Epidermal melanocyte (primary cell): ENCODE measurements at regions not wholly inside any gene's neighbourhood (a gene's known extent, or its start where the extent isn't known, plus 50 kb on each side); places are given as distances from the start of the nearest gene placed in this dataset.

Source experiments
- DNase-seq: peaks from one replicate; pipeline ENCODE4 v3.0.0; 2011; ENCODE audit warnings: low spot score; ENCODE audit not compliant: insufficient read length

DNA sequence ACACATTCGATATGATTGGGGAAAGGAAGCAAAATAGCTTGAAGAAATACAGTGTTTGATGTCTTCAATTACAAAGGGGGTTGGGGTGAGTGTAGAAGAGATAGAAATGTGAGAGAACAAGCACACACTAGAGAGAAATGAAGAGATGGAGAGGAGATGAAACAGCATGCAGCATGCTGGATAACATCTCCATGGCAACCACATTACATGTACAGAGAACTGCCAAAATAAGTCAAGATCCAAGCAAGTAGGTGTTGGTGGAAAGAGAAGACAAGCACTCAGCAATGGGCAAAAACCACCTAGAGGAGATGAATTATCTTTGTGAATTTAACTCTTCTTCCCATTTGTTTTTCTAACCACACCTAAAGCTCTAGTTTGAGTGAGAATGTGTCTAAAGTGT lies 289.8 kb downstream of the GRIN2B start:
- DNase-seq = no peak

DNA sequence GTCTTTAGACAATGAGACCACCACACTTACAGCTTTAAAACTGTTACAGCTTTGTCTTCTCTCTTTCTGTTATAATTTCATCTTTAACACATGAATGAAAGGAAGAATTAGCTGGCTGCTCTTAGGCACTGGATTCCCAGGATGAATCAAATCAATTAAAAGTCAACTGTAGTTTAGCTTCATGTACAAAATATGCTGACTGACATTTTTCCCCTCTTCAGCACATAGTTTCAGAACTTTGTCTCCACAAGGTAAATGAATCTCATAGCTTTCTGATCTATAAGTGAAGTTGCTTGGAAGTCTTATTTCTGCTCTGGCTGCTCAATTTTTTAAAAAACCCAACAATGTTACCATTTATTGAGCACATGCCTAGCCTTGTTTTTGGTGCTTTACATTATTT lies 293.8 kb downstream of the GRIN2B start:
- DNase-seq = no peak

DNA sequence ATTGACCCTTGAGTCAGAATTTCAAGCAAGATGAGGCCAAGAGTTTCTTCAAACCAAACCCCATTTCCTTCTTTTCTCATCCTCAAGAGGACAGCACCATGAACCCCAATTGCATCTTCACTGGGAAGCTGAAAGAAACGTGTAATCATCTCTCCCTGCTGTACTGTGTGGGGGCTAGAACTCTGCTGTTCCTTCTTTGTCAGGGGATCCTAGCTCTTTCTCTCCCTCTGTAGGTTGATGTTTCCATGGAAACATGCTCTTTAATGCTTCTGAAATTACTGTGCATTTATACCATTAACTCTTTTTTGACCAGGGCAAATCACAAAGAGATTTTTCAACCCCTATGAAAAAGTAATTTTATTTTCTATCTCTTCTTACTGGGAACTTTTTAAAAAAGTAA lies 295.1 kb downstream of the GRIN2B start:
- no peak for DNase-seq

DNA sequence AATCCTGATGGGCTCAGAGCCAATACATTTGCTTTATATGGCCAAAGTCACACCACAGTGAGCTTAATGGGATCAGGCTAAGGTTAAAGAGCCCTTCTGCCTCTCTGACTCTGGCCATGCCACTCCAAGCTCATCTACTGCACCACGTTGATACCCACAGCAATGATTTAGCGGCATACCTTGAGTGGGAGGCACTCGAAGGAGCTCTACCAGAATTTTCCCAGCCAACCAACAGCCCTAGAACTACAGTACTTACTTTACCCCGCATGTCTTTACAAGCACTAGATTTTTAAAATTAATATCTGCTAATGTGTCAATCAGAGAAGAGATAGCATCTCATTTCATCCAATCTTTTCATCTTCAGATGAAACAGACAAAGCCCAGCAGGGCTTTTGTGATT lies 300.5 kb downstream of the GRIN2B start:
- no peak for DNase-seq

DNA sequence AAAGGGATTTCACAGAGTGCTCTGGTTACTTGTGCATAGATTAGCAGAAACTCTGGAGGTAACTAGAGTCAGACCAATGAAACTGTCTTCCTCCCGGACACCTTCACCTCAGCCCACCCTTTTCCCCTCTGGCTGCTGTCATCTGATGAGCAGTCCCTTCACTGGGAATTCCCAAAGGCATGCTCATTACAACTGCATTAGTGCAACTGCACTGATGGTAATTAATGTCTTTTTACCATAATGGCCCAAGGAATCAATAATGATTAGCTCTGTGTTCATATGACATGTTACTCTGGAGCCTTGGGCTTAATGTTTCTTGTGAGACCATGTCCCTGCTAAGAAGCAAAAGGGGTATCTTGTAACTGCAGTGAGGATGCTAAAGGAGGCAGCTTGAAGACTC lies 304.5 kb downstream of the GRIN2B start:
- no peak for DNase-seq

DNA sequence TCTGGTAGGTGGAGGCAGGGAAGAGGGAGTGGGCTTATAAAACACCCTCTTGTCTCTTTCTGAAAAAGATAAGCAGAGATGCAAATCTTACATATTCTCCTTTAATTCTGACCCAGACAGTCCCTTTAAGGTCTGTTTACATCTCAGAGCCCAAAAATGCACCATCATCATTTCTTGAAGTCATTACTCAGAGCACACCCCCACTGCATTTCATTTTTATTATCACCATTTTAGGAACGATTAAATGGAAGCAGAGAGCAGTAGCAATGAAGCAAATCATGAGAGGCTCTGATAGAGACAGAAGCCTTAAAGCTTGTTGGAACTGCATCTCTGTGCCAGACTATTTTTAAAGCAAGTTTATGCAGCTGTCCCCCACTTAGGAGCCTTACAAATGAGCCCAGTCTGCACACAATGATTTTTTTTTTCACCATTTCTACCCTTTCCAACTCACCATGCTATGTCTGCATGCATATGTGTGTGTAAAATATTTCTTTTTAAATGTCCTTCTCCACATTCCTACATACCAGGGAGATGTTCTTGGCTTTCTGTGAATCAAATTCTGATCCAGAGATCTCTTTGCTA lies 311.0 kb downstream of the GRIN2B start:
- no peak for DNase-seq

DNA sequence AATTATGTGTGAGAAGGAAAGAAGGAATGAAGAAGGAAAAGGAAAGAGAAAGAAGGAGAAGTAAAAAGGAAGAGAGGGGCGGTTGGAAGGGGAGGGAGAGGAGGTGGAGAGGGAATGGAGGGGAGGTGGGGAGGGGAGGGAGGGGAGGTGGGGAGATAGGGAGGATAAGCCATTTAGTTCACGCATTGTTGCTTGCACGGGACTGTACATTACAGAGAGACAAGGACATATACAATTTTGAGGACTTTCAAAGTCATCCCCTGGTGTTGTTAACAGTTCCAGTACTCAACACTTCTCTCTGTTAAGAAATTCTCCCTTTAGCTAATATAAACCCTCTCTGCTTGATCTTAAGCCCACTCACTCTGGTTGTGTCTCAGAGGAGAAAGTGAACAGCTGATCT lies 312.5 kb downstream of the GRIN2B start:
- DNase-seq = no peak

DNA sequence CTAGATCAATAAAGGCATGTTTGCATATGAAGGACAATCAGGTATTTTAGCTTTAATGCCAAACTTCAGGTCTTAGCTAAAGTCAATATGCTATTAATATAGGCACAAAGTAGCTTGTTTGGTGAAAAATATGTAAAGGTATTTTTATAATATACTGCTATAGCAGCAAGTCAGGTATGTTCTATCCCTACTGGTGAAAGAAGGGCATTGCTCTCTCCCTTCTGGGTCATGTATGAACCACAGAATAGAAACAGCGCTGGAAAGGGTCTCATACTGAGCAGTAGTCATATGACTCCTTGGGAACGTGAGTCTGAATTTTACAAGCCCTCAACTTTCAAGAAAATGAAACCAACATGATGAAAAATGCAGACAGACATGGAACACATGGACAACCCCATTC lies 314.6 kb downstream of the GRIN2B start:
- no peak for DNase-seq

DNA sequence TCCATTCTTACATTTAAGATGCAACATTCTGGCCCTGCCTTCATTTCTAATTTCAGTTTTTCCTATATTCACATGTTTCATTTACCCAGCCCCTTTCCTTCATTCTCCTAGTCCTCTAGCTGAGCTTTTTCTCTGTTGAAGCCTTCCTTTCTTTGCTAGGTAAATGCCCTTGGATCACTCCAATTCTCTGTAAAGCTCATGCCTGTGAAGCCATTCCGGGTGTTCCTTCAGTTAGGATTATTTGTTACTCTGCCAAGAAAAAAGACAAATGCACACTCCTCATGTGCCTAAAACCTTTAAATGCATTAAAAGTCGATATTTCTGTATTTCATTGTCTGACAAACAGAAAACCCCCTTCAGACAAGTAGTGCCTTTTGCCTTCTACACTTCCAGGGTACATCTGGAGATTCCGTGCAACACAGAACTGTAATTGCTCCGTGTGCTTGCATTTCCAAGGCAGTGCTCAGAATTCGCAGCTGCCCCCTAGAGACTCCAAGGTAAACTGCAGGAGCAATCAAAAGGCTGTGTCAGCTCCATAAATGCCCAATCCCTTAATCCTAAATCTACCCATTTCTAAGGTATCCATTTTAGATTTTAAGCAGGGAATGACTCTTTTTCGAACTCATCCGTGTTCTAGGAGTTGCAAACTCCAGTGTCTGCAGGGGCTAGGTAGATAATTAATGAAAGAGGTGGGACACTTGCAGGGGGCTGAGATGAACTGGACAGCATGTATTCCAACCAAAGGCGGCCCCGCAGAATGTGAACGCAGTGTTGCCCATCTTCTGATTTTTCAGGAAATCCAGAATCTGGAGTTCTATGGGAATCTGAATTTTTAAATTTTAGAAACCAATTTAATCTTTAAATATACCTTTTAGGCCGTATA lies 320.2 kb downstream of the GRIN2B start:
- peak; percentile 51 for DNase-seq

DNA sequence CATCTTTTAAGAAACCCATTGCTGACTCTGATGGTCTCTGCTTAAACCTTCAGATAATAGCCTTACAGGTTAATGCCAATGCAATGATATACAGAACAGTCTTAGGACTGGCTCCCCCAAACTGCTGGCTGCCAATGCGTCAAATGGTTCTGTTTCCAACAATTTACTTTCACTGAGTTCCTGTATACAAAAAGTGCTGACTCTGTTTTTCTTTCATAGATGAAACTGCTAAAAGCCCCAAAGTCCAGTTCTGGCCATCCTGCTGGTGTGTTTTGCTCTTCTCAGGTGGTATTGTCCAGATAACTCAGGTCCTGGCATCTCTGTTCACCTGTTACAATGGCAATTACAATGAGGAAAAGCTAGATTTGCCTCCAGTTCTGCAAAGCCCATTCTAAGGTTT lies 326.9 kb downstream of the GRIN2B start:
- no peak for DNase-seq

DNA sequence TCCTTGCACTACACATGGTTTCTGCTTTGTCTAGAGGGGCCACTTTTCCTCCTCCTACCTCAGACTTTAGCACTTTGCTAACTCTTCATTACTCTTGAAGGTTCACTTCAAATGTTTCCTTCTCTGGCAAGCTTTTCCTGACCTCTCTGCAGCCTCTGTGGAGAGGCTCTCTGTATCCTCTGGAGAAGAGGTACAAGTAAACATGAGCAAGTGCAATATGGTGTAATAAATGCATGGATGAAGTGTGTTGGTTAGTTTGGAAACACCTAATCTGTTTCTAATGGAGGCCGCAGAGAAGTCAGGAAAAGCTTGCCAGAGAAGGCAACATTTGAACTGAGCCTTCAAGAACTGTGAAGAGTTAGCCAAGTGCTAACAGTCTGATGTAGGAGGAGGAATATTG lies 329.3 kb downstream of the GRIN2B start:
- DNase-seq = no peak

DNA sequence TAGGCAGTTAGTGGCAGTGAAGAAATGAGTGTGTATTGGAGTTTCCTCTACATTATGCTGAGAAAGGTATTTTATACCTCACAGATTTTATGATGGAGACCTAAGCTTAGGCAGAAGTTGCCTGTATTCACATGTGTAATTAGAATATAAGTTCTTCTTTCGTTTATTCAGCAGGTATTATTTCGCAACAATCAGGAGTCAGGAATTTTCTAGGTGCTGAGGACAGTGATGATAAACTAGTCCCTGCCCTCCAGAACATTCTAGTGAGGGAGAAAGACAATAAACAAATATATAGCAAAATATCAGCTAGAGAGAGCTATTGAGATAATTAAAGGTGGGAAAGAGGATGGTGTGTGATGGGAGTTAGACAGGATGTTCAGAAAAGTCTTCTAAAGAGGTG lies 345.7 kb downstream of the GRIN2B start:
- no peak for DNase-seq

DNA sequence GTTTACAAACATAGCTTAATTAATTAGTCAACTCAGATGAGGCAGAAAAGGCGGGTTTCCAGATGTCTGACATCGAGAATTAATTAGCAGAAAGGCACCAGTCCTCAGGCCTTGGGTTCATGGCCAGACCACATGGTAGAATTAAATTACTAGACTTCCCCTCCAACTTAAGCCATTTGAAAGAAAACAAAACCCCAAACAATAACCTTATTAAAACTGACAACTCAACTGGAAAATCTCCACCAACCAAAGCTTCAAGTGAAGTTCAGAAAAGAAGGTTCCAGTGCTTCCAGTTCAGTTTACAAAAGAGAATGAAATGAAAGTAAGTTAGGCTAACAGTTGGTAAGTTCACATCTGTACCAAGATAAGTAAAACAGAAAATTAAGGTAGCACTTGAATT lies 349.5 kb downstream of the GRIN2B start:
- DNase-seq = no peak

DNA sequence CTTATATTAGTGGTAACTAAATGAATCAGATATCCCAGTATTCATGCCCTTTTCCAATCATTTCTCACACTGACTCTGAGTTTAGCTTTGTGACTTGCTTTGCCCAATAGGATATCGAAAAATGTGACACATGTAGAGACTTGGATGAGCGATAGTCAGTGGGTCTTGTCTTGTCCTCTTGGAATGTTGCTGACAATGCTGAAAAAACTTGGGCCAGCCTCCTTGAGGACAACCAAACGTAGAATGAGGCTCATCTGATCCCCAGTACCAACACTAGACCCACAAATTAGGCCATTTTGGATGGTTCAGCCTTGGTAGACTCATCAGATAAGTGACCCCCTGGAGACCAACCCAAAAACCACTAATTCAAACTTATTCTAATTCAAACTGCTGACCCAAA lies 351.0 kb downstream of the GRIN2B start:
- no peak for DNase-seq

DNA sequence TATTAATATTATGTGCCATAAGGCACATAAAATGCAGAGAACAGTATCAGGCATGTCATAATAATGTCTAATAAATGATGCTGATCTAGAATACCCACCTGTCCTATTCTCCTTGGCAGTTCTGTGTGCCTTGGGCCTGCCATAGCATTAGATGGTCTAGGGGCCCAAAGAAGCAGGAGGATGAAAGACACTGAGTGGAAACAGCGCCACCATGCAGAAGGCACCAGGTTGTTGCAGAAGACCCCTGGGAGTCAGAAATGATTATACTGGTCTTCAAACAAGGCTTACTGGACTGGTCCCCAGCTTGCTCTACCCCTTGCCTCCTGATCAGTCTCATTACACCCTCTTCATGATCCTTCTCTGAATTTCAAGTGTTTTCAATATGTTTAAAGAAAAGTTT lies 353.3 kb downstream of the GRIN2B start:
- DNase-seq = no peak

DNA sequence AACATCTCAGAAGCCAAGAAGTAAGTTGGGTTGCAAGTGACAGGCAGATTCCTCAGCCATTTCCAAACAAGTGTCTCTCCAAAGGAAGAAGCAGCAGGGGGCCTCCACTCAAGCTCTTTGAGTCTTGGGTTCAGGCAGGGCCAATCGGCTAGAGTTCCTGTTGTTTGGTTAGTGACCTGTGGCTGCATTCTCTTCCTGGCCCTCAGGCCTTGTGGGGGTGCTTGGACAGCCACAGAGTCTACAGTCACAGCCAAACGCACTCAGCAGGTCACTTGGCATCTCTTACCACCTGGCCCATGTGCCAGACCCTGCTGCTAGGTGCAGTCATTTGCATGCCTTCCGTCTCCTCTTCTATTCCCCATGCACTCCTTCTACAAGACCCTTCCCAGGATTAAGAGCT lies 353.9 kb downstream of the GRIN2B start:
- no peak for DNase-seq

DNA sequence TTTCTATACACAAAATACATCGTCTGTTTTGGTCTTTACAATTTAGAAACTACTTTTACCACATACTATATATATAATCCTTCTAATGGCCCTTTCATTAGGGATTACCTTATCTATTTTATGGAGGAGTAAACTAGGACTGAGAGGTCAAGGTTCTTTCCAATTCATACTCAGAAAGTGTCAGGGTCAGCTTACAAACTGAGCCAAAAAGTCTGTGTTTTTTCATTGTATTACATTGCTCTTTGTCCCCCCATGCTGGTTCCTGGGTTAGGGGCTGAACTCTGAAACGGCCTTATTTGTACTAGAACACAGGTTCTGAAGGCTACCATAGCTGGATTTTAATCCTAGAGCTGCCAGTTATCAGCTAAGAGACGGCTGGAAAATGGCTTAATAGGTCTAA lies 368.1 kb downstream of the GRIN2B start:
- DNase-seq = no peak

DNA sequence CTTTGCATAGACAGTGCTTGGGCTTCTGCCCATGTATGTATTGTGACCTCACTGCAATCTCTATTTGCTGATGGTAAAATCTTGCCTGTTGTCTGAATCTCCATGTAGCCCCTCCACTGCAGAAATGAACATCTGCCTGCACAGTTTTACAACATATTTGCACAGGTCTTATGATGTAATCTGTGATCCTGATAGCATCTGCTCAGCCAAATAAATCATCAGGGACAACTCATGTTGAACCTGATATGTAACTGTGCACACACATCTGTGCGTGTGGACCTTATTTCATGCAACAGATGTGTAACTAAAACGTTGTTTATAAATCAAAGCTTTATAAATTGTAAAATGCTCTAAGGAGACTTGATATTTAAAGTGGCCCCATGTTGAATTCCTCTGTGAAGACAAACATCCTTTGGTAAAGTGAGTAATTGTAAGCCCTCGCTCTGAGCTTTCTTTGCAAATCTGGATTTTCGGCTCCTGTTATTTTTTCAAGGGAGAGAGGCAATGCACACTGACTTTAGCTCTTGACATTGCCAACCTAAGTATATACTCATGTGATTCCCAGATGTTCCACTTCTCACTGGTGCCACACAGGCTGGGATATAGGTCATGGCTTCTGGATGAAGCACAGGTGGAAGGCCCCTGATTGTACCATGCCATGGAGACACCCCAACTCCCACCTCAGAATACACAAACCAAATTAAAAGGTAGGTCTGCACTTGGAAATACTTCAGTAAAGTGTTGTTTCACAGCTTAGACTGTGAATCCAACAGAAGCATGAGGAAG lies 371.3 kb downstream of the GRIN2B start:
- DNase-seq = no peak

DNA sequence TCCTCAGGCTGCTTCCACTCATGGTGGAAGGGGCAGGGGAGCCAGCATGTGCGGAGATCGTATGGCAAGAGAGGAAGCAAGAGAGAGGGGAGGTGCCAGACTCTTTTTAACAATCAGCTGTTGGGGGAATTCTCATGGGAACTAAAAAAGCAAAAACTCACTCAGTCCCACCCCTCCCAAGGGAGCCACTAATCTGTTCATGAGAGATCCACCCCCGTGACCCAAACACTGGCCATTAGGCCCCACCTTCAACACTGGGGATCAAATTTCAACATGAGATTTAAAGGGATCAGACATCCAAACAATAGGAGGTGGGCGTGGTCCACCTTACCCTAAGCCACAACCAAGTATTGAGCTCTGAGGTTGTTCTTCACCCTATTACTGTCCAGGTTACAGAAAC lies 375.1 kb downstream of the GRIN2B start:
- DNase-seq = no peak

DNA sequence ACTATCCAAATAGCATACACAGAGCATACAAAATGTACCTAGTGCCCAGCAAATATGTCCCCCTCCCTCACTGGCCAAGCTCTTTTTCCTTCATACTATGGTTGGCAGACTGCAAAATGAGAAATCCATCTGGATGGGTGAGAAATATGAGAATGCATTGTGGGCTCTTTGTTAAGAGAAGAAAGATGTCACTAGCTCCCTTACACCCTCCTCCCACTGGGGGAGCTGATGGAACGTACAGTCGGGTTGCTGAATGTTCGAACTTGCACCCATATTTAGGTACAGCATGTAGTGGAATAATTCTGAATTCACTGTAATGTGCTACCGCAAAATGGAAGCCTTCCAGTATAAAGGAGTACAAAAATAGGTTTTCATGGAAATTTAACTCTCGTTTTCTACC lies 377.4 kb downstream of the GRIN2B start:
- no peak for DNase-seq

DNA sequence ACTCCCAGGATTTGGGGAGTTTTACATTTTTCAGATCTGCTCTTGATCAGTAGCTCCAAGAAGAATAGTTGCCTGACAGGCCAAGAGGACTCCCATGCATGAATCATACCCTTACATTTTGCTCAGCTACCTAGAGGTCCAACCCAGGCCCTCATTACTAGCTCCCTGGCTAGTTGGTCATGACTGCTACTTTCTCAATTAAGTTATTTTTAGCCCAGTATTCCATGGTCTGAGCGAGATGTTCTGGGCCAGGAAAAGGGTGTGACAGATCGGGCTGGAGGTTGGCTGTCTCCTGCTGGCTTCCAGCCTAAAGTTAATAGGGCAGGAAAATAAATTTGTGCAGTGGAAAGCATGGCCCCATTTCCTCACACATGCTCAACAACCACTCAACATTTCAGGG lies 379.2 kb downstream of the GRIN2B start:
- DNase-seq = no peak

DNA sequence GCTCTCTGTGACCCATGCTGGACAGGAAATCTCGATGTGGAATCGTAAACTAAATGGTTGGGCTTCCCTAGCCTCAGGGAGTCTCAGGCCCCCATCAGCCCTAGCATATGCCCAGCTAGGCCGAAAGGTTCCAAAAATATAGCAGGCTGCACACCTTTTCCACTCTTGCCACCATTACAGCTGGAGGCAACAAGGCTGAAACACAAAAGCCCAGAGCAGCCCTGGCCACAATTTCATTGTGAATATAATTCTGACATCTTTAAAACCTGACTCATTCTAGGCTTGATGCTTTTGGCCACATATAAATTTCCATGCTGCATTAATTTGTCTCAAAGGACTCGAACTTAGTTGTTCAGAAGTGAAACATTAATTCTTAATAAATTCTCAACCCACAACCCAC lies 382.2 kb downstream of the GRIN2B start:
- DNase-seq = no peak

DNA sequence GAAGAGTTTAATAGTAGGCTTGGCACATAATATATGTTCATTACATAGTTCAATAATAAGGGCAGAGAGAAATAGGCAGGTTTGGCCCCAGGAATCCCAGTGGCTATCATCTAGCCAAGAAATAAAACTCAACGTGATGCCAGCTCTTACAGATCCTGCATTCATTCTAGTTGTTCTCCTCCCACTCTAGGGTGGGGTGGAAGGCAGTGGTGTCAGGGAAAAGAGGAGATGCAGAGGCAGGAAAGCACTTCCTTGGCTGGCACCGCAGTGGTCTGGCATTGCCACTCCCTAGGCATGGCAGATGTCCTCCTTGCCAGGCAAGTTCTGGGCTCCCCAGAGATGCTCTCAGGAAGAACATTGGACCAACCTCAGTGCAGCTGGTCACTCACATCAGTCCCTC lies 383.6 kb downstream of the GRIN2B start:
- no peak for DNase-seq
